ENCODE measurements at regions not wholly inside any gene's neighbourhood (a gene's known extent, or its start where the extent isn't known, plus 50 kb on each side); places are given as distances from the start of the nearest gene placed in this dataset. TPM values are rescaled to one million over a fixed set of nuclear protein-coding genes. Genes with fewer than 3 reads are reported as not detected.

Small RNA genes in the stretch of these regions (small RNA-seq; reads per million reads assigned to genes)
- gene EIF4A1P13 (ENCODE audit: insufficient read depth) (not detected), gene RF00272 (ENCODE audit: insufficient read depth) (not detected)
